IPS-NIHi7 (cell line): ENCODE measurements at regions not wholly inside any gene's neighbourhood (a gene's known extent, or its start where the extent isn't known, plus 50 kb on each side); places are given as distances from the start of the nearest gene placed in this dataset.
"Not testable (repeated sequence)": the region's sequence is repeated elsewhere in the genome, so short reads cannot be mapped to it uniquely, and the experiment has no call there.

Experiments
- DNase-seq: peaks from one replicate; pipeline ENCODE4 v3.0.0; 2012; ENCODE audit warnings: mixed read lengths; ENCODE audit errors: extremely low spot score

DNA sequence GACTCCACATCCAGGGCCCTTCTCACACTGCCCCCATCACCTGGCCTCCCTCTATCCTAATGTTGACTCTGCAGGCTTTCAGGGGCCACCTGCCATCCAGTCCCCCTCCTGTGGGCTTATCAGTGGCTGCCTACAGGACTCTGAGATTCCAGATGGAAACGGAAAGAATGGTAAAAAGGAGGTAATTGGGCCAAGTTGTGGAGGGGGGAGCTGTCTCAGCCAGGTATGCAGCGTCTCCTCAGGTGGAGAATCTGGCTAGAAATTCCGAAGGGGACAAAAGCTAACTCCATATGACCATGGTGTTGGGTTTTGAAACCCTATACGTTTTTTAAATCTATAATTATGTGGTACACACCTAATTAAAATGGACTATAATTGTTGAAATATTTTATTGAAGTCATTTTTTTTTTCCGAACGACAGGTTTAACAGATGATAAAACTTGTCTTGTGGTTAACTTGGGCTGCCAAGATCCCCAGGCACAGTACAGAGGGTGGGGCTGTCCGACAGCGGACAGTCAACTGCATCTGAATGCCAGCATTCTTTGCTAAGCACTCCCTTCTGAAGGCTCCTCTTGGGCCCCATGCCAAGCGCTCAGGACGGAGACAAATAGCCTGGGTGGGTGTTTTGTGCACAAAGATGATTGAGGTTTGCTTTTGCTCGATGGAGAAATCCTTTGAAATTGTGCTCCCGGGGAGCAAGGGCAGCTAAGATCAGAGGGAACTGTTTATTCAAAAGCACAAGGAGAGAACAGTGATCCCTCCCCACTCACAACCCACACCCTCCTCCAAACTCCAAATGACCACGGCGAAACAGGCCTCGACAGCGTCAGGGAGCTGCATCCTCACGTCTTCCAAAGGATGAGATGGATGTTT is 365.6 kb downstream of the BCL11B start:
- DNase-seq: no peak

DNA sequence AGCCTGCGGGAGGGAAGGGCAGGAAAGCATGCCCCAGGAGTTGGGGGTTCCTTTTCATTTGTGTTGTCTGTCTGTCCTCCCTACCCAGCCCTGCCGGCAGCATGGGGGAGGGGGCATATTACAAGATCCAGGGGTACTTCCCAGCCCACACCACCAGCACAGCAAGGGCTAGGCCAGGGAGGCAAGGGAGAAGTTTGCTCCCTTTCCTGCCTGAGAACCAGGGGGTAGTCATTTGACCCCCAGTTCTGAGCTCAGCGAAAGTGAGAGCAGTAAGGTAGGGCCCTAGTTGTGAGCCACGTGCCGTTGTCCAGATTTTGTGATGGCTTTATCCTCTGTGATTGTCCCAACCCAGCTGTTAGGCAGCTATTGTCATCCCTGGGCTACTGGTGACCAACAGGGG is 364.7 kb downstream of the BCL11B start:
- DNase-seq: no peak

DNA sequence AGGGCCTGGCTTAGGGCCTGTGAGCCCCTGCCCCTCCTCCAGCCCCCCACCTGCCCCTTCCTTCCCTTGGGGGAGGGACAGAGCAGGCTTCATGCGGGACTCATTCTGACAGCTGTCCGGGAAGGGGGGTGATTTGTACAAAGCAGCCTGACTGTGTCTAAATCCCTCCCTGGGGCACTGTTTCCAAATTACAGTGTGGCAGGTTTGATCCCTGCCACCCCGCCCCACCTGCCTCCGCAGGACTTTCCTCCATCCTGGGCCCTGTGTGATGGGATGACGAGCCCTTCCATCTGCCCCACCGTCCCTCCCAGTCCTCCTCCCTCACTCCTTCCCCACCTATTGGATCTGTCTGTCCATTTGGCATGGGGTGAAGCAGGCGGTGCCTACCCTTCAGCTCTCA is 363.9 kb downstream of the BCL11B start:
- DNase-seq: no peak

DNA sequence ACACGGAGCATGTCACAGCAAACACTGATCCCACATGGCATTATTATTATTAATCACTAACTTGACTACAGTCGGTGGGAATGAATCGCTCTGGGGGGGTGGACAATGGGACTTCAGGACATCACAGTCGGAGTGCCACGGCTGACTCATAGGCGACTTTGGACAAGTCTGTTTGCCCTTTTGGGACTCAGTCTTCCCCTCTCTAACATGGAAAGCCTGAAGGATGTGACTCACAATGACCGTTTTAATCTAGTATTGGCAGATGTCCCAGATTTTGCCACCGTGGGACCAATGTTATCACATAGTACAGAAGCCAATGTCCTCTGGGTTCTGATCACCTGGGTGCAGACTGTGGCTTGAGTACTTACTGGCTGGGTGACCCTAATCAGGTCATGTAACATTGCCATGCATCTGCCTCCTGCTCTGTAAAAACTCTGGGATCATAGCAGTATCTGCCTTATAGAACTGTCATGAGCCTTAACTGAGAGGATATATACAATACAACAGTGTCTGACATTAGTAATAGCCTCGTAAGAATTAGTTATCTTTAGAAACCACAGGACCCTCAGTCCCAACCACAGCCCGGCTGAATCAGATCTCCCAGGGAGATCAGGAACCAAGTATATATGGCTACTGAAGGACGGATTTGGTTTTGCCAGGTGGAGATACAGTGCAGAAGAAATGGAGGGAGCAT is 362.6 kb downstream of the BCL11B start:
- DNase-seq: no peak

DNA sequence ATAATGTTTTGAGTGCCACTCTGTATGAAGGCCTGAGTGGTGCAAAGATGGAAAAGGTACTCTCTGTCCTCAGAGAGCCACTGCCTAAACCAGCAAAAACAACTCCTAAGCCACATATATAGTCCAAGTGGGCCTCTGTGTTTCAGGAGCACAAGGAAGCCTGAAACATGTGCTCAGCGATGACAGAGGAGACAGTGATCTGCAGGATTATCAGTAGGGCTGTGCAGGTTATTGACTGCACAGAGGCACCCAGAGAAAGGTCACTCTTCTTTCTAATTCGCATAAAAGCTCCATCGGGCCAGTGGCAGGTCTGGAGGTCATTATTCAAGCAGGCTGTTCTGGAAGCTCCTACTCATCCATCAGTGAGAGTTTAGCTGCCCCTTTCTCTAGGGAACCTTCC is 361.9 kb downstream of the BCL11B start:
- DNase-seq: no peak

DNA sequence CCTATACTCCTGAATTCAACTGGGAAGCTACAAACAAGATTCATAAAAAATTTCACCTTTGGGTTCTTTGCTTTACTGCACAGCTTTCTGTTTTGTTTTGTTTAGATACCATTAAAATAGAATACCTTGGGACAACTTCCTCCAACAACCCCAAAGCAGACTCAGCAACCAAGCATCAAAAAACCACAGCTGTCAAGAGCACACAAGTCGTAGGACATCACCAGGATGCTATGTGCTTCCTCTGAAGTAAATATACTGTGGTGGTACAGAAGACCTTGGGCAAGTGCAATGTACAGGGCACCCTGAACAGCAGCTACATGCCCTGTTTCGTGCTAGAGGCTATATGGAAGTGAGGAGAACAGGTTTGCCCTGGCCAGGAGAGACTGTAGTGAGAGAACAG is 359.3 kb downstream of the BCL11B start:
- no peak for DNase-seq

DNA sequence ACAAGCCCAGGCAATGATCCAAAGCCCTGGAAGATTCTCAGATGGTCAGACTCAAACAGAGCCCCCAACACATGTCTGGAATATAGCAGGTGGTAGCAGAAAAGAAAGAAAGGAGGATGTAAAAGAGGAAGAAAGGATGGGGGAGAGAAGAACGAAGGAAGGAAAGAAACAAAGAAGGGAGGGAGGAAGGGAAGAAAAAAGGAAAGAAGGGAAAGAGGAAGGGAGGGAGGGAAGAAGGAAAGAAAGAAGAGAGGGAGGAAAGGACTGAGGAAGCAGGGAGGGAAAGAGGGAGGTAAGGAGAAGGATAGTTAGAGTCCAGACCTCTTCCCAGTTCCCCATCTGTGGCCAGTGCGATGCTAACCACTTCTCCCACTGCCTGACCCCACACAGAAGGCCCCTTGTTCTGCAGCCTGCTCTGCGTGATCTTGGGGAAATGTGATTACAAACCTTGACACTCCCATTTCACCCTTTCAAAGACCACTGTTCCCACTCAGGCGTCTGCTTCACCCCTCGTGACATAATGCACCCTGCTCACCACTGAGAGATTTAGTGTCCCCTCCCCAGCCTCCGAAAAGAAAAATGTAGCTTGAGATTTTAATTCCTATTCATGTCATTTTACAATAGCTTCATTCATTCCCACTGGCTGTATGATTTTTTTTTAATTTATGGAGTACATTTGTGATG is 357.9 kb downstream of the BCL11B start:
- DNase-seq: no peak

DNA sequence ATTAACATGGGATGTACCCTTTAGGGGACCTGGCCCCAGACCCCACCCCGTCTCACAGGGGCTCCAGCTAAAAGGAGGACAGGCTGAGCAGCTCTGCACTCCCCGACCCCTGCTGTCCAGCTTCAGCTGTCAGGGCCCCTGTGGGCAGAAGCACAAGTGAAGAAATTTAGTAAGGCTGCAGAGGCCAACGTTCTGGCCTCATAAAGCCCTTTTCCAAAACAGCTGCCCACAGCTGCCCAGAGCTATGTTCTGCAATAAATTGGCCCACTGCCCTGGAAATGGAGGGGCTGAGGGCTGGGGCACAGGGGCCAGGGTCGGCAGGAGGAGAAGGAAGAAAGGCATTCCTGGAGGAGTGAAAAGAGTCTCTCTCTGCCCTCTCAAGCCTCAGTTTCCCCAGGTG is 357.1 kb downstream of the BCL11B start:
- no peak for DNase-seq

DNA sequence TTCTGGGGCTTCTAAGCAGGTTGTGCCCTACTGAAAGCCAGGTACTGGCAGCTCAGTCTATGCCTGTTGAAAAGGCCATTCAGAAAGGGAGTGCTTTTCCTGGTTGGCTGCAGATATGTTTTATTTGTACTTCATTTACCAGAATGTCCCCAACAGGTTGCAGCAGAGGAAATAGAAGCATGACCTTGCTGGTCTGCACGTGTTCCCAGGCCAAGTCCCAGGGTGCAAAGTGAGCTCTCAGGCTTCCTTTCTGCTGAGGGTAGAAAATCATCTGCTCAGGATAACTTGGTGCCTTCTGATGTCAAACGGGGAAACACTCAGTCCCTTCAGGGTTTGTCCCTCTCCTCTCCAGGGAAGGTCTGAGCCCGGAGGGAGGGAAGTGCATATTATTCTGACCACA is 356.4 kb downstream of the BCL11B start:
- DNase-seq: no peak

DNA sequence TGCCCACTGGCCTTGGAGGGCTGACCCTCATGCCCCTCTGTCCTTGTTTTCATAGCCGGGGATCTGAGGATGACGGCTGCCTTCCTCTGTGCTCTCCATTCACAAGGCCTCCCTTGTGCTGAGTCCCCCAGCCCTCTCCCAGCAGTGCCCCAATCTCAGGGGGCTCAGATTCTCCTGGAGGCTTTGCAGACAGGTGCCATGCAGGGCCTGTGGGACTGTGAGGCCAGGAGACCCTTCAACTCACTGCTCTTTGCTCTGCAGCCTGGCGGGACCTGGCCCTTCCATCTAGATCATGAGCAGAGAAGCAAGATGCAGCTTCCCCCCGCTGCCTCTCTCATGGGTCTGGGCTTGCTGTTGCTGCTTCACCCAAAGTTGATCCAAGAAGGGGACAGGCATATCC is 356.0 kb downstream of the BCL11B start:
- DNase-seq: no peak

DNA sequence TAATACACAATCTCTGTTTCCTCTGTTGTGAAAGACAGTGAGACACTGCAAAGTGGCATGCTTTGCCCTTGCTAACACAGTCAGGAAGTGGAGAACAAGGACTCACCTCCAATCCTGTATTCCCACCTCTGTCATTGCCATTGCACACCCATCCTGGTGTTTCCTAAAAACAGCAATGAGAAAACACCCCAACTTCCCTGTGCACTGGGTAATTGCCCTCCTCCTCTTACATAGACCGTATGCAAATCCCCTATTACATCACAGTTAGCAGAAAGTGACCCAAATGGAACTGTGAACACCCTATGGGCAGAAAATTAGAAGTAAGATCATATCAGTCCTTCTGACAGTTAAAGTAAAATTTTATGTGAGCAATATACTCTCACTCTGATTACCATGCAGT is 355.5 kb downstream of the BCL11B start:
- DNase-seq: no peak

DNA sequence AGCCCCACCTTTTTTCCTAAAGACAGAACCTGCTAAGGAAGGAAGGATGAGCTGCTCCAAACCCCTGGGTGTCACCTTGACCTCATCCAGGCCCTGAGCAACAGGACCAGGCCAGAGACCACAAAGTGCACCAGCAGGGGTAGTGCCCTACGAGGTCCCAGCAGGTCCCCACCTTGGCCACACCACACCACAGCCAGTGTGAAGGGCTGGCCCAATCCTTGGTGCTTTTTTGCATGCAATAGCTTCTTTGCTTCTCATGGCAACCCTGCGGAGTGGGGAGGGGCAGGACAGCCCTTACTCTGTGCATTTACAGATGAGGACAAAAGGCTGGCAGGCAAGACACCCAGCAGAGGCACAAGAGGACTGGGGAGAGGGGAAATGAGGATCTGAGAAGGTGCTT is 352.6 kb downstream of the BCL11B start:
- no peak for DNase-seq

DNA sequence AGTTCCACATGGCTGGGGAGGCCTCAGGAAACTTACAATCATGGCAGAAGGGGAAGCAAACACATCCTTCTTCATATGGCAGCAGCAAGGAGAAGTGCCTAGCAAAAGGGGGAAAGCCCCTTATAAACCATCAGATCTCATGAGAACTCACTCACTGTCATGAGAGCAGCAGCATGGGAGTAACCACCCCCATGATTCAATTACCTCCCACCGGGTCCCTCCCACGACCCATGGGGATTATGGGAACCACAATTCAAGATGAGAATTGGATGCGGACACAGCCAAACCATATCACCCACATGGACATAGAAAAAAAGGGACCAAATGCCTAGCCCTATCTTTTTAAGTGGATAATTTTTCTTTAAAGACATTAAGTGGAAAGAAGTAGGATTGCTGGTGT is 350.7 kb downstream of the BCL11B start:
- not testable (repeated sequence) for DNase-seq

DNA sequence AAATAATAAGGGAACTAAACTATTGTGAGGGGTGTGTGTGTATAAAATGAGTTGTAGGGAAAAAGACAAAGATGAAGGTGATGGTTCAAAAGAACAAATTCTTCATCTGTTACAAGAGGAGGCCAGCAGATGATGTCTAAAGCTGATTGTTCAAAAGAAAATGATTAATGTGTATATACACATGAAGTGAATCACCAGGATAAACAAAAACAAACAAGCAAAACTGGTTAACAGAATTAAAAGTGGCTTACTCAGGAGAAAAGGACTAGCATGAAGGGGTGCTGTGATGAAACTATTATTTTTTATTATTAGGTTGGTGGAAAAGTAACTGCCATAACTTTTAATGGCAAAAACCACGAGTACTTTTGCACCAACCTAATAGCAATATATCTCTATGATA is 348.4 kb downstream of the BCL11B start:
- DNase-seq: no peak

DNA sequence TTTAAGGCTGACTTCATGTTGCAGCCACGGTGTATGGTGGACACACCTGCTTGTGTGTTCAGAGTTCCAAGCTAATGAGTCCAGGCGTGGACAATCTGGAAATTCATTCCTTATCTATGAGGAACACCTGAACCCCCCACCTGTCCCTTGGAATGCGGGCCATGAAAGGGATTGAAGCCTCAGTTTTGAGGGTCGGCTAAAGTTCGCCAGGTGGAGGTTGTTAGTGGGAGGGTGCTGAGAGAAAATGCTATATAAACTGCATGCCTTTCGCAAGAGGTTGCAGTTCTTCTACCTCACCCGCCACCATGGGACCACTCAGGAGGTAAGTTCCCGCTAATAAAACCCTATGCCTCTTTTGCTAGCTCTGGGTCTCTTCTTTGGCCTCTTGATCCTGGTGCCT is 348.0 kb downstream of the BCL11B start:
- no peak for DNase-seq

DNA sequence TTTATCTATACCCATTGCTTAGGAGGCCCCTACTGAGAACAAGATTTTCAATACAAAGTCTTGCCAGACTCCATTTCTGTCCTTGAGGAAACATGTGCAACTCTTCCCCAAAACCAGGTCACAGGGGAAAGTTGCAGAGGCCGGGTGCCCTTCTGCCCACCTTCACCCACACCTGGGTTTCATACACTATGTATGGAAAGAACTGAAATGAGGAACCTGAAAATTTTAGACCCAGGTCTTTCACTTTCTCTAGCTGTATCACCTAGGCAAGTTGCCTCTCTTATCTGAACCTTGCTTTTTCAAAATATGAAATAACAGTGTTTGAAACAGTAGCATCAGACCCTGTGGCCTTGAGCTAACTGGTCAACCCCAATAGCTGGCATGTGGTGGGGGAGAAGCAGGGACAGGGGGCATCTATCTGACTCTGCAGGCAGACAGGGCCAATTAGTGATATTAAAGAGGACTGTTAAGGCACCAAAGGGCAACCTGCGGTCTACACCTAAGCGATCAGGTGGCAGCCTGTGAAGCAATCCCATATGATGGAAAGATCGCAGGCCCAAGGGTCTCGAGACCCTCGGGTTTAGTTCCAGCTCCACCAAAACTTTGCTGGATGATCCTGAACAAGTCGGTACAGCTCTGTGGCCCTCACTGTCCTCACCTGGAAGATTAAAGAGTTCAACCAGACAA is 346.5 kb downstream of the BCL11B start:
- no peak for DNase-seq

DNA sequence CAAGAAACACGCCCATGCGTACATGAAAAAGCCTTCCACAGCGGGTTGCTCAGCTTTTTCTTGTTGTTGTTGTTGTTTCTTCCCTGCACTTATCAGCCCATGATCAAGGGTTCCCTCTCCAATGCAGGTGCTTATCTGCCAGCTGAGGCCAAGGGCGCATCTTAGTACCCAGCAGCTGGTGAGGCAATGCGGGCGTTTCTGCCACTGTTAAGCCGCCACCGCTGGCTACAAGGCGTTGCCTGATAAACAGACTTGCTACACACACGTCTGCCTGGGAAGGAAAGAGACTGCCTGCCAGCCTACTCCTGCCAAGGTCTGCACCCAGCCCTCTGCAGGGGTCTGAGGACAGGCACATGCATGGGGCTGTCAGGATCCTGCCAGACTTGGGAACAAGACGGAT is 345.9 kb downstream of the BCL11B start:
- no peak for DNase-seq

DNA sequence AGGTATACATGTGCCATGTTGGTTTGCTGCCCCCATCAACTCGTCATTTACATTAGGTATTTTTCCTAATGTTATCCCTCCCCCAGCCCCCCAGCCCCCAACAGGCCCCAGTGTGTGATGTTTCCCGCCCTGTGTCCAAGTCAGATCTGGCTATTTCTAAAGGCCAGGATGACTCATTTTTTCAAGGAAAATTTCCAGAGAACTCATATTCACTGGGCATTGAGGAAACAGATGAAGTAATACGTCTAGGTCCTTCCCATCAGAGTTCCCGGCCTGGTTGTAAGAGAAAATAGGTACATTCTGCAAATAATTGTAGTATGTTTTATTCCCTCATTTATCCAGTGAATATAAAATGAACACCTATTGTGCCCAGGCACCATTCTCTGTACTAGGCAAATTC is 345.2 kb downstream of the BCL11B start:
- DNase-seq: no peak

DNA sequence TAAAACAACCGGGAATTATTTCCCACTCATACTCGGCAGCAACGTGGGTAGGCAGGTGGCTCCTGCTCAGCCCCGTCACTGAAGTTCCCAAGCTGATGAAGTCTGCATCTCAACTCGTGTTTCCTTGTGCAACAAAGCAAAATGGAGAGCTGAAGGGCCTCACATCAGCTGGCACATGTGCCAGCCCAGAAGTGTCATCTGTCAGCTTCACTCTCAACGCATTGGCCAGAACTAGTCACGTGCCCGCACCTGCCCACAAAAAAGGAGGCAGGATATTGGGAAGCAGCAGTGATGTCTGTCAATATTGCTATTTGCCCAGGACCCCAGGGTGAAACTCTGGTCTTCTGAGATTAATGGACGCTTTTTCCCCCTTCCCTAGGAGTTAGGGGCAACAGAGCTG is 344.0 kb downstream of the BCL11B start:
- no peak for DNase-seq

DNA sequence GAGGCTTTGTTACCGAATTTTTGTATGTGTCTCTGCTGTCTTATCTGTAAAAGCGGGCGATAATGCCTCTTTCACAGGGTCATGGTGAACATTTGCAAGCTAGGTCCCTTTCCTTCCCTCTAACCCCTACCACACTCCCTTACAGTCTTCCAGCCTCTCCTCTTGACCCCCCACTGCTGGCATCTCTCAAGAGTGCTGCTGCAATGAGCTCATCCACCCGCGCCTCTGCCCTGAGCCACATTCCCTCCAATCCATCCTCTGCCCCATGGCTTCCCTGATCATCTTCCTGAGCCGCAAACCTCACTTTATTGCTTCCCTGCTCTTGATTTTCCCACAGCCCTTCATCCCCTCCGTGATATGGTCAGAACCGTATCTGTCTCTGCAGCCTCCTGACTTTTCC is 343.6 kb downstream of the BCL11B start:
- DNase-seq: peak; percentile 37

DNA sequence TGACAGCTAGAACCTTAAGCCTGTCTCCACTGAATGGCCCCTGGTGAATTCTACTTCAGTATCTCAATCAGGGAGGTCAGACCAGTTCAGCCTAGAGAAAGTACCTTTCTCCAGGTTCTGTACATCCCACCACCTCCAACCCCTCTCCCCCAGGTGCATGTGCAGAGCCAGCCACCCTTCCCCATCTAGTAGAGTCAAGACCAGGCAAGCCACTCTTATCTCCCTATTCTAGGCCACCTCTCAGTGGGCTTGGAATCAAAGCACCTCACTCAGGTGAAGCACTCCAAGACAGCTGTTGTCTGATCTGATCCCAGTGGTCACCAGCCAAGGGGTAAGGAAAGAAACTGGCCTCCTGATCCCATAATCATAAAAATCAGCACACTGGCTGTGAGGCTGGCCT is 340.9 kb downstream of the BCL11B start:
- DNase-seq: no peak

DNA sequence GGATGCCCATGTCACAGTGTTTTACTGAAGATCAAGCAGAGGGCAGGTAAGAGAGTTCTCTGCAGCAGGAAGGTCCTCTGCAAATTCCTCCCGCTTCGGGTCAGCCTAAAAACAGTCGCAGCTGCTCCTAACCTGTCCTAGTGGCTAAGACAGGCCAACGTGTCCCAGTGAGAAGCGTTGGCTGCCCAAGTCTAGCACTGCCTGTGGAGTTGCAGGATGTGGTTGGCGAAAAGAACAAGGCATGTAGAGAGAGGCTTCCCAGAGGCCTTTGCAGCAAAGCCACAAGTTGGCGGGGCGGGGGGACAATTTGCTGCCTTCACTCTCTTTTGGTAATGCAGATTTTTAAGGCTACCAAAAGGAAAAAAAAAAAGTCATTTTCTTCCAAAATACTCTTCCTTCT is 340.1 kb downstream of the BCL11B start:
- no peak for DNase-seq
